Endothelial cell of umbilical vein (primary cell): ENCODE measurements at regions not wholly inside any gene's neighbourhood (a gene's known extent, or its start where the extent isn't known, plus 50 kb on each side); places are given as distances from the start of the nearest gene placed in this dataset.

ENCODE experiments used
- BruUV-seq: library from RNA; stranded (reverse); fragments of 400-500 nt; replicated peaks from 2 replicates; lab custom pipeline; 2021; lab: Mats Ljungman, UMichigan
- CTCF ChIA-PET: fragments of 300-600, 350-600 bp; sonication (Branson Sonifier 250); formaldehyde crosslinking; loops from one replicate; lab custom pipeline; 2021; ENCODE audit warnings: antibody characterized with exemption, inconsistent platforms; lab: Charles Lee
- POLR2A ChIA-PET: fragments of 300-600, 350-600 bp; sonication (Branson Sonifier 250); formaldehyde crosslinking; loops from one replicate; lab custom pipeline; 2021; ENCODE audit warnings: antibody characterized with exemption, inconsistent platforms; lab: Charles Lee
- DNase-seq: peaks from one replicate; pipeline ENCODE4 v3.0.0-alpha.2; 2011; ENCODE audit warnings: low read depth, low spot score
- FAIRE-seq: peaks from 2 replicates; lab custom pipeline; 2011; peaks lifted over from hg19 to GRCh38; lab: Jason Lieb, UNC
- H2AFZ ChIP-seq: 2 replicates; pipeline ENCODE4 v1.6.0; 2012; ENCODE audit warnings: low read depth, low read length, control low read depth, inconsistent platforms
- H3K27ac ChIP-seq: 2 replicates; pipeline ENCODE4 v1.5.1; 2011; ENCODE audit warnings: low read depth, mild to moderate bottlenecking, control low read depth, low read length, moderate library complexity; ENCODE audit not compliant: insufficient read depth
- H3K27me3 ChIP-seq, 2 experiments: 2 replicates each; pipeline versions ENCODE4 v1.6.0 to v1.6.1; 2011; ENCODE audit warnings: low read length in 2 of 2, mixed read lengths in 1 of 2; ENCODE audit not compliant: control insufficient read depth in 2 of 2, insufficient read depth in 2 of 2
- H3K36me3 ChIP-seq, 2 experiments: 2 replicates in 1 of 2; 3 replicates in 1 of 2; pipeline ENCODE4 v1.5.1; 2011; ENCODE audit warnings: low read length in 2 of 2, mild to moderate bottlenecking in 1 of 2, moderate library complexity in 1 of 2; ENCODE audit not compliant: control insufficient read depth in 2 of 2, insufficient read depth in 2 of 2; ENCODE audit errors: extremely low read depth in 1 of 2
- H3K4me1 ChIP-seq: 3 replicates; pipeline ENCODE4 v1.5.1; 2011; ENCODE audit warnings: mild to moderate bottlenecking, low read length; ENCODE audit not compliant: control insufficient read depth, insufficient read depth; ENCODE audit errors: extremely low read depth
- H3K4me2 ChIP-seq: 2 replicates; pipeline ENCODE4 v1.6.1; 2011; ENCODE audit warnings: low read length, control low read depth, mixed read lengths; ENCODE audit not compliant: insufficient read depth
- H3K4me3 ChIP-seq, 3 experiments: fragments of 200-600 bp in 1 of 3; sonication (generic), shearing (Covaris generic) in 1 of 3; replicated peaks in 1 of 3; 2 replicates each; pipeline ENCODE4 v1.5.1; 2011 to 2016; ENCODE audit warnings: control low read depth in 3 of 3, low read length in 3 of 3, mild to moderate bottlenecking in 2 of 3, inconsistent platforms in 1 of 3, low read depth in 1 of 3, moderate library complexity in 1 of 3; ENCODE audit not compliant: insufficient read depth in 1 of 3
- H3K79me2 ChIP-seq: 2 replicates; pipeline ENCODE4 v1.6.0; 2012; ENCODE audit warnings: low read length, inconsistent platforms; ENCODE audit not compliant: control insufficient read depth, insufficient read depth
- H3K9ac ChIP-seq: replicated peaks from 2 replicates; pipeline ENCODE3; 2011; ENCODE audit warnings: low read length, control low read depth; ENCODE audit not compliant: insufficient read depth; ENCODE audit errors: extremely low read depth
- H3K9me1 ChIP-seq: replicated peaks from 3 replicates; pipeline ENCODE4 v1.6.0; 2011; ENCODE audit warnings: mild to moderate bottlenecking, low read length; ENCODE audit not compliant: control insufficient read depth, insufficient read depth; ENCODE audit errors: extremely low read depth
- H3K9me3 ChIP-seq: replicated peaks from 2 replicates; pipeline ENCODE4 v1.5.1; 2012; ENCODE audit warnings: low read length, inconsistent platforms; ENCODE audit not compliant: control insufficient read depth, insufficient read depth
- H4K20me1 ChIP-seq: replicated peaks from 2 replicates; pipeline ENCODE3; 2011; ENCODE audit warnings: mild to moderate bottlenecking, low read length; ENCODE audit not compliant: control insufficient read depth, insufficient read depth; ENCODE audit errors: extremely low read depth
- CTCF ChIP-seq, 2 donors: IDR thresholded peaks; 1 replicate in 1 of 2; 2 replicates in 1 of 2; pipeline ENCODE4 v1.5.1; 2011; ENCODE audit warnings: low read length in 2 of 2, mild to moderate bottlenecking in 2 of 2, moderate library complexity in 2 of 2, control low read depth in 1 of 2, inconsistent platforms in 1 of 2, low read depth in 1 of 2; ENCODE audit not compliant: insufficient read depth in 1 of 2; ENCODE audit errors: extremely low read depth in 1 of 2
- EZH2 ChIP-seq: IDR thresholded peaks from 2 replicates; pipeline ENCODE4 v1.6.1; 2012; ENCODE audit warnings: borderline replicate concordance, low read depth, mild to moderate bottlenecking, moderate library complexity, low read length, inconsistent platforms; ENCODE audit not compliant: severe bottlenecking
- FOS ChIP-seq: IDR thresholded peaks from 2 replicates; pipeline ENCODE4 v1.6.1; 2011; ENCODE audit warnings: mild to moderate bottlenecking, low read length, moderate library complexity, borderline replicate concordance; ENCODE audit not compliant: insufficient read depth
- GATA2 ChIP-seq: IDR thresholded peaks from 2 replicates; pipeline ENCODE4 v1.7.0; 2011; ENCODE audit warnings: low read depth, mild to moderate bottlenecking, moderate library complexity, mixed read lengths, low read length; ENCODE audit not compliant: insufficient read length, insufficient read depth
- JUN ChIP-seq: IDR thresholded peaks from 2 replicates; pipeline ENCODE4 v1.6.1; 2011; ENCODE audit warnings: borderline replicate concordance, low read depth; ENCODE audit not compliant: insufficient read length, insufficient read depth
- MAX ChIP-seq: IDR thresholded peaks from 2 replicates; pipeline ENCODE4 v1.6.1; 2011; ENCODE audit not compliant: insufficient read depth, insufficient read length
- MYC ChIP-seq: IDR thresholded peaks from one replicate; pipeline ENCODE4 v1.6.1; 2011; ENCODE audit warnings: mild to moderate bottlenecking, low read depth, low read length
- POLR2A ChIP-seq: IDR thresholded peaks from 2 replicates; pipeline ENCODE4 v1.6.1; 2012; ENCODE audit warnings: low read depth, mild to moderate bottlenecking, control low read depth, low read length
- POLR2AphosphoS5 ChIP-seq: IDR thresholded peaks from 2 replicates; pipeline ENCODE4 v1.6.1; 2012; ENCODE audit warnings: low read depth, mild to moderate bottlenecking, control low read depth, low read length, moderate library complexity; ENCODE audit not compliant: insufficient read depth
- dilution Hi-C: fragments of 300-500 bp; cut with MboI; formaldehyde crosslinking; loops from one replicate; pipeline ENCODE4 v1.15.0; 2019; ENCODE audit warnings: low sequenced_read_pairs; ENCODE audit not compliant: extremely low pct_ligation_motif_present
- intact Hi-C: fragments of 100-400 bp; cut with micrococcal nuclease; formaldehyde crosslinking; loops from one replicate; pipeline ENCODE4 v1.10.0; 2022

DNA sequence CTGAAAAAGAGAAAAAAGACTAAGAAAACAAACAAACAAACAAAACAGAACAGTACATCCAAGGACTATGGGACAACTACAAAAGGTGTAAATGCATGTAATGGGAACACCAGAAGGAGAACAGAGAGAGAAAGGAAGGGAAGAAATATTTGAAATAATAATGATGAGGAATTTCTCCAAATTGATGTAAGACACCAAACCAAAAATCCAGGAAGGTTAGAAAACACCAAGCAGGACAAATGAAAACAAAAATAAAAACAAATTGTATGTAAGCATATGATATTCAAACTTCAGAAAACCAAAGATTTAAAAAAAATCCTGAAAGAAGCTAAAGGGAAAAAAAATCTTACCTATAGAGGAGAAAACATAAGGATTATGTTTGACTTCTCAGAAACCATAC, 125.9 kb upstream of the ACTBL2 start:
- CTCF ChIA-PET: no interaction called here
- no peak for FAIRE-seq
- no TSS peak for BruUV-seq

GRCh38 chr5:57601996-57602395, 119.4 kb upstream of the ACTBL2 start:
- no peaks in the 10 kb centered on the region for H3K79me2 ChIP-seq
- no peak overlapping the region for H3K4me2 ChIP-seq
- dilution Hi-C loops: no loop called here
- no TSS peak for BruUV-seq
- no peaks in the 10 kb centered on the region for H3K9me1 ChIP-seq
- no peak overlapping the region for H2AFZ ChIP-seq
- POLR2A ChIA-PET: no interaction called here
- no peaks in the 10 kb centered on the region for H3K9me3 ChIP-seq
- peaks cover 2 to 6% of the 10 kb centered on the region in 2 experiments for H3K27me3 ChIP-seq
- TF ChIP-seq FOS: no peak
- TF ChIP-seq CTCF (IDR thresholded peaks at IDR 0.05; ENCODE audit: extremely low read depth in 1 of 2, insufficient read depth in 1 of 2, low read depth in 1 of 2, low read length in 2 of 2): no peak
- TF ChIP-seq POLR2AphosphoS5: no peak
- no peak for TF ChIP-seq POLR2A
- TF ChIP-seq GATA2: no peak
- TF ChIP-seq MYC: no peak
- TF ChIP-seq JUN: no peak
- TF ChIP-seq MAX: no peak
- TF ChIP-seq EZH2: no peak
- H3K36me3 ChIP-seq: no peaks in the 10 kb centered on the region
- no peak overlapping the region for H3K9ac ChIP-seq
- no peak overlapping the region for H3K27ac ChIP-seq
- H4K20me1 ChIP-seq: no peaks in the 10 kb centered on the region
- intact Hi-C loops: no loop called here
- no peaks in the 10 kb centered on the region for H3K4me1 ChIP-seq
- no peak overlapping the region for H3K4me3 ChIP-seq
- CTCF ChIA-PET: interaction anchor here (0.9 to 1.8 kb wide), 5 partner anchors 9 to 48 kb away, joined by 3 to 5 read pairs (median 4); no protein-coding TSS in a partner anchor
- DNase-seq (no peak), FAIRE-seq (no peak)

More for the DNA sequence above, 125.9 kb upstream of the ACTBL2 start:
- Histone ChIP-seq H3K4me2 (no peak overlapping the region), H3K27ac (no peak overlapping the region), H3K9me3 (no peaks in the 10 kb centered on the region), H4K20me1 (no peaks in the 10 kb centered on the region), H3K4me3 (no peak overlapping the region), H3K36me3 (no peaks in the 10 kb centered on the region), H2AFZ (no peak overlapping the region), H3K4me1 (no peaks in the 10 kb centered on the region), H3K9me1 (no peaks in the 10 kb centered on the region), H3K27me3 (no peaks in the 10 kb centered on the region), H3K9ac (no peak overlapping the region), H3K79me2 (no peaks in the 10 kb centered on the region)
- intact Hi-C loops (loop anchor here (5.0 kb wide), 1 partner anchor 311 kb away; no protein-coding TSS in a partner anchor), dilution Hi-C loops (no loop called here)
- no peak for TF ChIP-seq FOS
- DNase-seq: no peak
- POLR2A ChIA-PET: no interaction called here
